Hepatocyte (in vitro differentiated cells): ENCODE measurements at regions not wholly inside any gene's neighbourhood (a gene's known extent, or its start where the extent isn't known, plus 50 kb on each side); places are given as distances from the start of the nearest gene placed in this dataset.

Source experiments
- DNase-seq: peaks from one replicate; pipeline ENCODE4 v3.0.0-alpha.2; 2016; ENCODE audit warnings: low spot score
- H2AFZ ChIP-seq: fragments of 200-600 bp; sonication (generic); 2 replicates; pipeline ENCODE4 v1.6.0; 2016; ENCODE audit warnings: antibody characterized with exemption, mild to moderate bottlenecking
- H3K27ac ChIP-seq: fragments of 200-600 bp; sonication (generic); 2 replicates; pipeline ENCODE4 v1.5.1; 2016; ENCODE audit warnings: mild to moderate bottlenecking
- H3K27me3 ChIP-seq: fragments of 200-600 bp; sonication (generic); 2 replicates; pipeline ENCODE4 v1.6.1; 2016
- H3K36me3 ChIP-seq: fragments of 200-600 bp; sonication (generic); replicated peaks from 2 replicates; pipeline ENCODE4 v1.5.1; 2016; ENCODE audit warnings: low read depth; ENCODE audit not compliant: insufficient read depth
- H3K4me1 ChIP-seq: fragments of 200-600 bp; sonication (generic); 2 replicates; pipeline ENCODE4 v1.5.1; 2016; ENCODE audit warnings: mild to moderate bottlenecking, moderate library complexity; ENCODE audit not compliant: insufficient read depth
- H3K4me2 ChIP-seq: fragments of 200-600 bp; sonication (generic); 2 replicates; pipeline ENCODE4 v1.6.0; 2016
- H3K4me3 ChIP-seq: fragments of 200-600 bp; sonication (generic); 2 replicates; pipeline ENCODE4 v1.5.1; 2016; ENCODE audit warnings: mild to moderate bottlenecking
- H3K79me2 ChIP-seq: fragments of 200-600 bp; sonication (generic); 2 replicates; pipeline ENCODE4 v1.6.0; 2017; ENCODE audit warnings: mild to moderate bottlenecking
- H3K9me2 ChIP-seq: fragments of 200-600 bp; sonication (generic); replicated peaks from 2 replicates; pipeline ENCODE4 v1.6.0; 2017; ENCODE audit warnings: mild to moderate bottlenecking; ENCODE audit not compliant: insufficient read depth
- H3K9me3 ChIP-seq: fragments of 200-600 bp; sonication (generic); 2 replicates; pipeline ENCODE4 v1.5.1; 2016; ENCODE audit warnings: low read depth, mild to moderate bottlenecking
- H4K20me1 ChIP-seq: fragments of 200-600 bp; sonication (generic); 2 replicates; pipeline ENCODE4 v1.6.0; 2016; ENCODE audit warnings: mild to moderate bottlenecking; ENCODE audit not compliant: insufficient read depth, poor library complexity, severe bottlenecking
- CTCF ChIP-seq: fragments of 200-600 bp; sonication (generic); IDR thresholded peaks from 2 replicates; pipeline ENCODE4 v1.5.1; 2016; ENCODE audit warnings: antibody characterized with exemption, mild to moderate bottlenecking; ENCODE audit not compliant: poor library complexity
- EZH2 ChIP-seq: fragments of 200-600 bp; sonication (generic); IDR thresholded peaks from 2 replicates; pipeline ENCODE4 v1.6.1; 2016; ENCODE audit warnings: antibody characterized with exemption, mild to moderate bottlenecking, borderline replicate concordance
- EZH2phosphoT487 ChIP-seq: fragments of 200-600 bp; sonication (generic); IDR thresholded peaks from one replicate; pipeline ENCODE4 v1.6.1; 2018; ENCODE audit warnings: antibody characterized with exemption, mild to moderate bottlenecking, low read depth, moderate library complexity; ENCODE audit not compliant: unreplicated experiment, severe bottlenecking
- WGBS: methylation state at CpG from one replicate; pipeline ENCODE4 v1.1.6; 2016; ENCODE audit warnings: low lambda C conversion rate; ENCODE audit errors: missing lambda C conversion rate; 5-methylcytosine and 5-hydroxymethylcytosine counted together

- Histone ChIP-seq H3K27me3 (no peaks in the 10 kb centered on the region), H3K27ac (no peak overlapping the region), H4K20me1 (no peaks in the 10 kb centered on the region), H2AFZ (no peak overlapping the region), H3K4me2 (no peak overlapping the region), H3K36me3 (no peaks in the 10 kb centered on the region), H3K4me1 (no peaks in the 10 kb centered on the region), H3K9me2 (no peaks in the 10 kb centered on the region), H3K79me2 (no peaks in the 10 kb centered on the region), H3K4me3 (no peak overlapping the region), H3K9me3 (no peaks in the 10 kb centered on the region)
- no peak for TF ChIP-seq CTCF
- no peak for TF ChIP-seq EZH2
- TF ChIP-seq EZH2phosphoT487 = no peak
- no peak for DNase-seq
- 91% methylated on average over 15 of the region's 15 CpGs for WGBS
Observed at GRCh38 chr15:77749998-77750540, 117.4 kb upstream of the LINGO1 start.

GRCh38 chr15:77749236-77749997 is 116.7 kb upstream of the LINGO1 start:
- Histone ChIP-seq H3K9me3 (no peaks in the 10 kb centered on the region), H2AFZ (no peak overlapping the region), H3K79me2 (no peaks in the 10 kb centered on the region), H3K27me3 (no peaks in the 10 kb centered on the region), H3K9me2 (no peaks in the 10 kb centered on the region), H3K4me3 (no peak overlapping the region), H3K4me1 (no peaks in the 10 kb centered on the region), H3K36me3 (no peaks in the 10 kb centered on the region), H3K27ac (no peak overlapping the region), H3K4me2 (no peak overlapping the region), H4K20me1 (no peaks in the 10 kb centered on the region)
- DNase-seq = no peak
- 80% methylated on average over 6 of the region's 6 CpGs for WGBS
- TF ChIP-seq EZH2 = no peak
- TF ChIP-seq CTCF = no peak
- TF ChIP-seq EZH2phosphoT487 = no peak

GRCh38 chr15:77748078-77749064 is 115.7 kb upstream of the LINGO1 start:
- Histone ChIP-seq H3K4me3 (no peak overlapping the region), H3K9me3 (no peaks in the 10 kb centered on the region), H3K27me3 (no peaks in the 10 kb centered on the region), H3K9me2 (no peaks in the 10 kb centered on the region), H2AFZ (no peak overlapping the region), H3K27ac (no peak overlapping the region), H3K4me1 (no peaks in the 10 kb centered on the region), H3K79me2 (no peaks in the 10 kb centered on the region), H3K36me3 (no peaks in the 10 kb centered on the region), H4K20me1 (no peaks in the 10 kb centered on the region), H3K4me2 (no peak overlapping the region)
- WGBS = 82% methylated on average over 10 of the region's 10 CpGs
- no peak for DNase-seq
- TF ChIP-seq CTCF (no peak), EZH2phosphoT487 (no peak), EZH2 (no peak)
